ENCODE measurements at regions not wholly inside any gene's neighbourhood (a gene's known extent, or its start where the extent isn't known, plus 50 kb on each side); places are given as distances from the start of the nearest gene placed in this dataset.

- no peaks in the 10 kb centered on the region for H3K4me1 Mint-ChIP-seq (ENCODE audit: low read depth)
- TF ChIP-seq CTCF (IDR thresholded peaks at IDR 0.05), result no peak
- H3K36me3 Mint-ChIP-seq (ENCODE audit: low read depth), result no peaks in the 10 kb centered on the region
- peaks cover 3% of the 10 kb centered on the region for H3K9me3 Mint-ChIP-seq
- no peaks in the 10 kb centered on the region for H3K27me3 Mint-ChIP-seq
- H3K4me3 Mint-ChIP-seq, result no peak overlapping the region
- ATAC-seq, result no peak
- H3K27ac Mint-ChIP-seq, result no peak overlapping the region
- DNase-seq, result no peak
- CTCF ChIA-PET, result no interaction called here
- POLR2A ChIA-PET, result no interaction called here
- intact Hi-C loops (cut with micrococcal nuclease), result no loop called here
Measured at GRCh38 chr3:65110661-65111060, 422.9 kb upstream of the ADAMTS9 start.

- intact Hi-C loops (cut with micrococcal nuclease), result no loop called here
- no peak for TF ChIP-seq CTCF (IDR thresholded peaks at IDR 0.05)
- no peak overlapping the region for H3K27ac Mint-ChIP-seq
- ChIA-PET CTCF (no interaction called here), POLR2A (no interaction called here)
- no peak overlapping the region for H3K4me3 Mint-ChIP-seq
- no peaks in the 10 kb centered on the region for H3K4me1 Mint-ChIP-seq (ENCODE audit: low read depth)
- H3K9me3 Mint-ChIP-seq, result peaks cover 3% of the 10 kb centered on the region
- ATAC-seq, result no peak
- H3K27me3 Mint-ChIP-seq, result no peaks in the 10 kb centered on the region
- H3K36me3 Mint-ChIP-seq (ENCODE audit: low read depth), result no peaks in the 10 kb centered on the region
- DNase-seq, result no peak
Measured at GRCh38 chr3:65109966-65110500, 422.2 kb upstream of the ADAMTS9 start.

GRCh38 chr3:65107174-65107573 is 419.4 kb upstream of the ADAMTS9 start:
- H3K4me3 Mint-ChIP-seq, result no peak overlapping the region
- H3K27ac Mint-ChIP-seq, result no peak overlapping the region
- H3K36me3 Mint-ChIP-seq (ENCODE audit: low read depth), result no peaks in the 10 kb centered on the region
- ATAC-seq (no peak), DNase-seq (no peak)
- POLR2A ChIA-PET, result no interaction called here
- no peaks in the 10 kb centered on the region for H3K4me1 Mint-ChIP-seq (ENCODE audit: low read depth)
- TF ChIP-seq CTCF (IDR thresholded peaks at IDR 0.05), result no peak
- no peaks in the 10 kb centered on the region for H3K27me3 Mint-ChIP-seq
- CTCF ChIA-PET, result no interaction called here
- intact Hi-C loops (cut with micrococcal nuclease), result no loop called here
- H3K9me3 Mint-ChIP-seq, result peaks cover 3% of the 10 kb centered on the region

GRCh38 chr3:65101450-65101849 is 413.6 kb upstream of the ADAMTS9 start:
- no peak for TF ChIP-seq CTCF (IDR thresholded peaks at IDR 0.05)
- Mint-ChIP-seq H3K4me1 (ENCODE audit: low read depth) (no peaks in the 10 kb centered on the region), H3K27ac (no peak overlapping the region), H3K27me3 (no peaks in the 10 kb centered on the region), H3K36me3 (ENCODE audit: low read depth) (no peaks in the 10 kb centered on the region), H3K9me3 (peaks cover 1% of the 10 kb centered on the region), H3K4me3 (no peak overlapping the region)
- intact Hi-C loops (cut with micrococcal nuclease), result no loop called here
- DNase-seq, result no peak
- ChIA-PET CTCF (no interaction called here), POLR2A (no interaction called here)
- ATAC-seq, result no peak

- Mint-ChIP-seq H3K36me3 (ENCODE audit: low read depth) (no peaks in the 10 kb centered on the region), H3K27me3 (no peaks in the 10 kb centered on the region), H3K27ac (no peak overlapping the region), H3K9me3 (peaks cover 1% of the 10 kb centered on the region), H3K4me3 (no peak overlapping the region), H3K4me1 (ENCODE audit: low read depth) (no peaks in the 10 kb centered on the region)
- POLR2A ChIA-PET, result no interaction called here
- CTCF ChIA-PET, result no interaction called here
- DNase-seq (no peak), ATAC-seq (no peak)
- intact Hi-C loops (cut with micrococcal nuclease), result no loop called here
- TF ChIP-seq CTCF (IDR thresholded peaks at IDR 0.05), result no peak
Measured at GRCh38 chr3:65098400-65098799, 410.6 kb upstream of the ADAMTS9 start.
